ENCODE measurements at regions not wholly inside any gene's neighbourhood (a gene's known extent, or its start where the extent isn't known, plus 50 kb on each side); places are given as distances from the start of the nearest gene placed in this dataset.

GRCh38 chr13:106156468-106156867 is 379.0 kb downstream of the EFNB2 start:
- Histone ChIP-seq H2AFZ (ENCODE audit: low read length) (no peak overlapping the region), H2AK5ac (ENCODE audit: low read depth, low read length) (no peak overlapping the region), H3K27me3 (ENCODE audit: control insufficient read depth in 3 of 3, insufficient read depth in 3 of 3, low read depth in 1 of 3, low read length in 3 of 3) (no peaks in the 10 kb centered on the region), H4K91ac (ENCODE audit: low read depth, low read length, poor library complexity) (no peak overlapping the region), H3K9ac (ENCODE audit: low read depth, low read length, poor library complexity) (no peak overlapping the region), H3K4ac (ENCODE audit: low read length) (no peak overlapping the region), H3K18ac (ENCODE audit: low read length) (no peak overlapping the region), H2BK15ac (ENCODE audit: low read length) (no peak overlapping the region), H2BK12ac (ENCODE audit: low read length) (no peak overlapping the region), H4K8ac (ENCODE audit: low read depth, low read length) (no peak overlapping the region), H2BK120ac (ENCODE audit: low read depth, low read length) (no peak overlapping the region), H3K79me1 (ENCODE audit: low read depth, low read length) (no peaks in the 10 kb centered on the region), H3K14ac (ENCODE audit: low read length) (no peak overlapping the region), H3K4me1 (ENCODE audit: control insufficient read depth in 2 of 2, insufficient read depth in 1 of 2, low read depth in 1 of 2, low read length in 2 of 2) (peaks cover 0 to 4% of the 10 kb centered on the region in 2 donors), H3K4me3 (ENCODE audit: low read length in 2 of 2) (no peak overlapping the region), H3K9me3 (replicated peaks in 1 of 2; ENCODE audit: control insufficient read depth in 2 of 2, insufficient read depth in 1 of 2, low read depth in 1 of 2, low read length in 2 of 2) (peaks cover 0 to 9% of the 10 kb centered on the region in 2 donors), H2BK5ac (ENCODE audit: low read length) (no peak overlapping the region), H3K36me3 (replicated peaks in 1 of 2; ENCODE audit: control insufficient read depth in 2 of 2, insufficient read depth in 2 of 2, low read length in 2 of 2) (no peaks in the 10 kb centered on the region), H3K23ac (ENCODE audit: low read depth, low read length, poor library complexity) (no peak overlapping the region), H3K4me2 (ENCODE audit: insufficient read depth, low read length, poor library complexity, severe bottlenecking) (no peak overlapping the region), H3K27ac (replicated peaks; ENCODE audit: low read length) (no peak overlapping the region)
- DNase-seq (ENCODE audit: low spot score) = no peak
- WGBS, 2 donors (ENCODE audit: extremely low coverage in 2 of 2, insufficient read length in 2 of 2, insufficient replicate concordance in 1 of 2) = no CpG with 5 or more reads among the region's 4 CpGs

- H3K4ac ChIP-seq (ENCODE audit: low read length) = no peak overlapping the region
- no peak overlapping the region for H4K91ac ChIP-seq (ENCODE audit: low read depth, low read length, poor library complexity)
- H2AK5ac ChIP-seq (ENCODE audit: low read depth, low read length) = no peak overlapping the region
- H3K27me3 ChIP-seq (ENCODE audit: control insufficient read depth in 3 of 3, insufficient read depth in 3 of 3, low read depth in 1 of 3, low read length in 3 of 3) = no peaks in the 10 kb centered on the region
- H3K79me1 ChIP-seq (ENCODE audit: low read depth, low read length) = no peaks in the 10 kb centered on the region
- peaks cover 2 to 10% of the 10 kb centered on the region in 2 donors for H3K4me1 ChIP-seq (ENCODE audit: control insufficient read depth in 2 of 2, insufficient read depth in 1 of 2, low read depth in 1 of 2, low read length in 2 of 2)
- 100% methylated on average over 1 of the region's 6 CpGs; no CpG with 5 or more reads in 1 of the 2 donors for WGBS, 2 donors (ENCODE audit: extremely low coverage in 2 of 2, insufficient read length in 2 of 2, insufficient replicate concordance in 1 of 2)
- H3K18ac ChIP-seq (ENCODE audit: low read length) = no peak overlapping the region
- no peak overlapping the region for H2BK120ac ChIP-seq (ENCODE audit: low read depth, low read length)
- H3K14ac ChIP-seq (ENCODE audit: low read length) = no peak overlapping the region
- no peak overlapping the region for H2BK15ac ChIP-seq (ENCODE audit: low read length)
- H3K4me2 ChIP-seq (ENCODE audit: insufficient read depth, low read length, poor library complexity, severe bottlenecking) = no peak overlapping the region
- no peak overlapping the region for H3K23ac ChIP-seq (ENCODE audit: low read depth, low read length, poor library complexity)
- no peak overlapping the region for H4K8ac ChIP-seq (ENCODE audit: low read depth, low read length)
- H2BK5ac ChIP-seq (ENCODE audit: low read length) = no peak overlapping the region
- peaks cover 0 to 9% of the 10 kb centered on the region in 2 donors for H3K9me3 ChIP-seq (replicated peaks in 1 of 2; ENCODE audit: control insufficient read depth in 2 of 2, insufficient read depth in 1 of 2, low read depth in 1 of 2, low read length in 2 of 2)
- H3K9ac ChIP-seq (ENCODE audit: low read depth, low read length, poor library complexity) = no peak overlapping the region
- H3K4me3 ChIP-seq (ENCODE audit: low read length in 2 of 2) = no peak overlapping the region
- H2BK12ac ChIP-seq (ENCODE audit: low read length) = no peak overlapping the region
- H3K36me3 ChIP-seq (replicated peaks in 1 of 2; ENCODE audit: control insufficient read depth in 2 of 2, insufficient read depth in 2 of 2, low read length in 2 of 2) = no peaks in the 10 kb centered on the region
- no peak for DNase-seq (ENCODE audit: low spot score)
- H2AFZ ChIP-seq (ENCODE audit: low read length) = no peak overlapping the region
- no peak overlapping the region for H3K27ac ChIP-seq (replicated peaks; ENCODE audit: low read length)
These were observed 380.1 kb downstream of the EFNB2 start for GRCh38 chr13:106155411-106155810.

GRCh38 chr13:106153876-106154275 is 381.6 kb downstream of the EFNB2 start:
- Histone ChIP-seq H3K79me1 (ENCODE audit: low read depth, low read length) (no peaks in the 10 kb centered on the region), H3K4me3 (ENCODE audit: low read length in 2 of 2) (no peak overlapping the region), H4K91ac (ENCODE audit: low read depth, low read length, poor library complexity) (no peak overlapping the region), H2AFZ (ENCODE audit: low read length) (no peak overlapping the region), H3K27me3 (ENCODE audit: control insufficient read depth in 3 of 3, insufficient read depth in 3 of 3, low read depth in 1 of 3, low read length in 3 of 3) (no peaks in the 10 kb centered on the region), H3K4me2 (ENCODE audit: insufficient read depth, low read length, poor library complexity, severe bottlenecking) (no peak overlapping the region), H2BK5ac (ENCODE audit: low read length) (no peak overlapping the region), H3K4ac (ENCODE audit: low read length) (no peak overlapping the region), H4K8ac (ENCODE audit: low read depth, low read length) (no peak overlapping the region), H3K4me1 (ENCODE audit: control insufficient read depth in 2 of 2, insufficient read depth in 1 of 2, low read depth in 1 of 2, low read length in 2 of 2) (peaks cover 2 to 10% of the 10 kb centered on the region in 2 donors), H2BK120ac (ENCODE audit: low read depth, low read length) (no peak overlapping the region), H3K27ac (replicated peaks; ENCODE audit: low read length) (no peak overlapping the region), H3K9me3 (replicated peaks in 1 of 2; ENCODE audit: control insufficient read depth in 2 of 2, insufficient read depth in 1 of 2, low read depth in 1 of 2, low read length in 2 of 2) (peaks cover 0 to 9% of the 10 kb centered on the region in 2 donors), H2AK5ac (ENCODE audit: low read depth, low read length) (no peak overlapping the region), H3K9ac (ENCODE audit: low read depth, low read length, poor library complexity) (no peak overlapping the region), H3K36me3 (replicated peaks in 1 of 2; ENCODE audit: control insufficient read depth in 2 of 2, insufficient read depth in 2 of 2, low read length in 2 of 2) (no peaks in the 10 kb centered on the region), H2BK15ac (ENCODE audit: low read length) (no peak overlapping the region), H3K14ac (ENCODE audit: low read length) (no peak overlapping the region), H2BK12ac (ENCODE audit: low read length) (no peak overlapping the region), H3K18ac (ENCODE audit: low read length) (no peak overlapping the region), H3K23ac (ENCODE audit: low read depth, low read length, poor library complexity) (no peak overlapping the region)
- DNase-seq (ENCODE audit: low spot score) = no peak
- no CpG with 5 or more reads among the region's 1 CpG for WGBS, 2 donors (ENCODE audit: extremely low coverage in 2 of 2, insufficient read length in 2 of 2, insufficient replicate concordance in 1 of 2)

DNA sequence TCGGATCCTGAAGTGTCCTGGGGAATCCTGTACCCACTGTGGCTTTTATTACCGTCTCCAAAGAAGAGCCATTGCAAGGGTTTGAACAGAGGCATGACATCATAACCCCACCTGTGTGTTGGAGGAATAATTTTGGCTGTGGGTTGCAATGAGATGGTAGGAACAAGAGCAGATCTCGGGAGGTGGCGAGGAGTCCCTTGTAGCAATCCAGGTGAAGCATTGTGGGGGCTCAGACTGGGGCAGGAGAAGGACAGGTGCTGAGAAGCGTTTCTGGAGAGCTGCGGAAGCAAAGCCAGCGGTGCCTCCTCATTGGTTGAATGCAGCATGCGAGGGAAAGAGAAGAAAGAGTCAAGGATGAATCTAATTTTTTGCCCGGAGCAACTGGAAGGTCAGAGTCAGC is 382.4 kb downstream of the EFNB2 start:
- Histone ChIP-seq H3K9me3 (replicated peaks in 1 of 2; ENCODE audit: control insufficient read depth in 2 of 2, insufficient read depth in 1 of 2, low read depth in 1 of 2, low read length in 2 of 2) (peaks cover 0 to 9% of the 10 kb centered on the region in 2 donors), H3K36me3 (replicated peaks in 1 of 2; ENCODE audit: control insufficient read depth in 2 of 2, insufficient read depth in 2 of 2, low read length in 2 of 2) (no peaks in the 10 kb centered on the region), H3K4me1 (ENCODE audit: control insufficient read depth in 2 of 2, insufficient read depth in 1 of 2, low read depth in 1 of 2, low read length in 2 of 2) (peaks cover 2 to 10% of the 10 kb centered on the region in 2 donors), H4K91ac (ENCODE audit: low read depth, low read length, poor library complexity) (no peak overlapping the region), H3K14ac (ENCODE audit: low read length) (no peak overlapping the region), H3K9ac (ENCODE audit: low read depth, low read length, poor library complexity) (no peak overlapping the region), H2BK15ac (ENCODE audit: low read length) (no peak overlapping the region), H3K4ac (ENCODE audit: low read length) (no peak overlapping the region), H4K8ac (ENCODE audit: low read depth, low read length) (no peak overlapping the region), H2BK5ac (ENCODE audit: low read length) (no peak overlapping the region), H3K4me3 (ENCODE audit: low read length in 2 of 2) (no peak overlapping the region), H3K27me3 (ENCODE audit: control insufficient read depth in 3 of 3, insufficient read depth in 3 of 3, low read depth in 1 of 3, low read length in 3 of 3) (no peaks in the 10 kb centered on the region), H3K4me2 (ENCODE audit: insufficient read depth, low read length, poor library complexity, severe bottlenecking) (no peak overlapping the region), H2BK120ac (ENCODE audit: low read depth, low read length) (no peak overlapping the region), H3K27ac (replicated peaks; ENCODE audit: low read length) (no peak overlapping the region), H3K79me1 (ENCODE audit: low read depth, low read length) (no peaks in the 10 kb centered on the region), H3K18ac (ENCODE audit: low read length) (no peak overlapping the region), H3K23ac (ENCODE audit: low read depth, low read length, poor library complexity) (no peak overlapping the region), H2AFZ (ENCODE audit: low read length) (no peak overlapping the region), H2AK5ac (ENCODE audit: low read depth, low read length) (no peak overlapping the region), H2BK12ac (ENCODE audit: low read length) (no peak overlapping the region)
- WGBS, 2 donors (ENCODE audit: extremely low coverage in 2 of 2, insufficient read length in 2 of 2, insufficient replicate concordance in 1 of 2) = no CpG with 5 or more reads among the region's 9 CpGs
- DNase-seq (ENCODE audit: low spot score) = no peak

Data from neuronal stem cell (in vitro differentiated cells).